ENCODE measurements at regions not wholly inside any gene's neighbourhood (a gene's known extent, or its start where the extent isn't known, plus 50 kb on each side); places are given as distances from the start of the nearest gene placed in this dataset.

DNA sequence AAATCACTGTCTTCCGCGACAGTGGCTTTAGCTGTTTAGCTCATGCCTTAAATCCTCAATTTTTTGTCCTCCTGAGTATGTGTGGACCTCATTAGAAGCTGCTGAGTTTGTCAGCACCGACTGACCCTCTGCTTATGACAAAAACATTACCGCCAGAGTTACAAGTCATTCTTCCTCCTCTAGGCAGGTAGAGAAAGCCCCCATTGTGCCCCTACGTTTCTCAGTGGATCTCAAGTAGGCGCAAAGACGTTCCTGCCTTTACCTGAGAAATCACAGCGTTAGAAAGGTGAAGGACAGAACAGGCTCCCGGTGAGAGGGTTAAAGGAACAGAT lies 227.3 kb upstream of the PDE10A start:
- CTCF ChIA-PET, result interaction anchor here (0.7 to 7.7 kb wide), 7 partner anchors 91 to 216 kb away, joined by 3 to 60 read pairs (median 7); no protein-coding TSS in a partner anchor
- no peaks in the 10 kb centered on the region for H3K36me3 ChIP-seq (ENCODE audit: control insufficient read depth, insufficient read depth, low read length)
- no peaks in the 10 kb centered on the region for H3K27me3 ChIP-seq (ENCODE audit: control insufficient read depth, insufficient read depth, low read length)
- POLR2A ChIA-PET, result no interaction called here
- TF ChIP-seq CTCF (IDR thresholded peaks at IDR 0.05; ENCODE audit: insufficient read depth, low read depth, low read length), result no peak
- DNase-seq (ENCODE audit: low read depth), result no peak
- H3K4me3 ChIP-seq (ENCODE audit: low read depth, low read length), result no peak overlapping the region

DNA sequence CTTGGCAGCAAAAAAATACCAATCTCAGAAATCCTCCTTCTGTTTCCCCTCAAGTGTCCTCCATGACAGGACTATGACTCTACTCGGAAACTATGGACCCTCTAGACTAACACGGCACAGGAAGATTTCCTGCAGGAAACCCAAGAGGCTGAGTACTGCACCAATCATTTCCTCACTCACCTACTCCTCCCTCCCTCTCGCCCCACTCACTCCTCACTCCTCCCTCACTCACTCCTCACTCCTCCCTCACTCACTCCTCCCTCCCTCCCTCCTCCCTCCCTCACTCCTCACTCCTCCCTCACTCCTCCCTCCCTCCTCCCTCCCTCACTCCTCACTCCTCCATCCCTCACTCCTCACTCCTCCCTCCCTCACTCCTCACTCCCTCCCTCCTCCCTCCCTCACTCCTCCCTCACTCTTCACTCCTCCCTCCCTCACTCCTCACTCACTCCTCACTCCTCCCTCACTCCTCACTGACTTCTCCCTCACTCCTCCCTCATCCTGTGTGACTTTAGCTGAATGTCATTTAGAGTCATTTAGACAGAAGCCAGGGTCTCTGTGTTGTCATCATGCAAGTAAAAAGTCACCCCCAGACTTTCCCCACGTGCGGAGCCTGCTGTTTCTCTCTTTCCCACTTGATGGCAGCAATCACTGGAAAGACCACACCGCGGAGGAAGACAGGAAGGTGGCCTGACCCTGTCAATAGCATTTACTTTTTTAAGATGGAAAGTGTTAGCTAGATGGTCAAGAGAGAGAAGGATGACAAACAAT lies 226.8 kb upstream of the PDE10A start:
- no peak for DNase-seq (ENCODE audit: low read depth)
- peak; percentile 57 for TF ChIP-seq CTCF (IDR thresholded peaks at IDR 0.05; ENCODE audit: insufficient read depth, low read depth, low read length)
- CTCF ChIA-PET, result interaction anchor here (0.7 to 7.7 kb wide), 10 partner anchors 92 to 217 kb away, joined by 3 to 60 read pairs (median 6); no protein-coding TSS in a partner anchor
- Histone ChIP-seq H3K27me3 (ENCODE audit: control insufficient read depth, insufficient read depth, low read length) (no peaks in the 10 kb centered on the region), H3K36me3 (ENCODE audit: control insufficient read depth, insufficient read depth, low read length) (no peaks in the 10 kb centered on the region), H3K4me3 (ENCODE audit: low read depth, low read length) (no peak overlapping the region)
- POLR2A ChIA-PET, result no interaction called here

DNA sequence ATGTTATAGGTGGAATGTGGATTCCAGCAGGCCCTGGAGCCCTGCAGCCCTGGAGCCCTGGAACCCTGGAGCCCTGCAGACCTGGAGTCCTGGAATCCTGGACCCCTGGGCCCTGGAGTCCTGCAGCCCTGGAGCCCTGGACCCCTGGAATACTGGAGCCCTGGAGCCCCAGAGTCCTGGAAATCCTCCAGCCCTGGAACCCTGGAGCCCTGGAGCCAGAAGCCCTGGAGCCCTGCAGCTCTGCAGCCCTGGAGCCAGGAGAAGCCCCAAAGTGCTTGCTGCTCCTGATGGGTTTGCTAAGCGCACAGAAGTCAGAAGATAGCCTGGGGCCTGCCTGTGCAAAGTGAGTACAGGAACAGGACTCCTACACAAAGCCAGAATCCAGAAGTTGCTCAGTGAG lies 223.1 kb upstream of the PDE10A start:
- H3K36me3 ChIP-seq (ENCODE audit: control insufficient read depth, insufficient read depth, low read length), result no peaks in the 10 kb centered on the region
- no peak overlapping the region for H3K4me3 ChIP-seq (ENCODE audit: low read depth, low read length)
- H3K27me3 ChIP-seq (ENCODE audit: control insufficient read depth, insufficient read depth, low read length), result no peaks in the 10 kb centered on the region
- no peak for DNase-seq (ENCODE audit: low read depth)
- CTCF ChIA-PET, result interaction anchor here (1.7 to 5.7 kb wide), 4 partner anchors 9 to 222 kb away, joined by 4 to 88 read pairs (median 32); no protein-coding TSS in a partner anchor
- POLR2A ChIA-PET, result no interaction called here
- TF ChIP-seq CTCF (IDR thresholded peaks at IDR 0.05; ENCODE audit: insufficient read depth, low read depth, low read length), result no peak

- no peak for DNase-seq (ENCODE audit: low read depth)
- POLR2A ChIA-PET, result no interaction called here
Observed at GRCh38 chr6:165884813-165885765, 222.0 kb upstream of the PDE10A start.

More at GRCh38 chr6:165884813-165885765, 222.0 kb upstream of the PDE10A start:
- CTCF ChIA-PET, result interaction anchor here (0.6 to 5.7 kb wide), 9 partner anchors 10 to 223 kb away, joined by 3 to 88 read pairs (median 4); no protein-coding TSS in a partner anchor
- Histone ChIP-seq H3K4me3 (ENCODE audit: low read depth, low read length) (no peak overlapping the region), H3K27me3 (ENCODE audit: control insufficient read depth, insufficient read depth, low read length) (no peaks in the 10 kb centered on the region), H3K36me3 (ENCODE audit: control insufficient read depth, insufficient read depth, low read length) (no peaks in the 10 kb centered on the region)
- TF ChIP-seq CTCF (IDR thresholded peaks at IDR 0.05; ENCODE audit: insufficient read depth, low read depth, low read length), result peak; percentile 82
